ENCODE measurements at regions not wholly inside any gene's neighbourhood (a gene's known extent, or its start where the extent isn't known, plus 50 kb on each side); places are given as distances from the start of the nearest gene placed in this dataset.

DNA sequence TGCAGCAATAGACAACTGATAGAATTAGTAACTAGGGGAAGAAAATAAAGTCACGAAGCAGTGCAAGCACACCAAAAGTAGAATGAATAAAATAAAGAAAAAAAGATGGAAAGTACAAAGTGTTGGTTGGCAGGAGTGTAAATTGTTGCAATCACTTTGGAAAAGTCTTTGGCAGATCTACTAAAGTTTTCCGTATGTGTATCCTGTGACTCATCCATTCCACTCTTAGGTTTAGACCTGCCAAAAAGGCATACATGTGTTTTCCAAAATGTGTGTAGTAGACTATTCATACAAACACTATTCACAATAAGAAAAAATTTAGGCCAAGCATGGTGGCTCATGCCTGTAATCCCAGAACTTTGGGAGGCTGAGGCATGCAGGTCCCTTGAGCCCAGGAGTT, 282.1 kb upstream of the FSIP2 start:
- H3K27ac ChIP-seq (ENCODE audit: low read length): no peak overlapping the region
- no peaks in the 10 kb centered on the region for H3K9me3 ChIP-seq (ENCODE audit: control insufficient read depth, low read depth, low read length)
- no peaks in the 10 kb centered on the region for H3K4me1 ChIP-seq (ENCODE audit: control insufficient read depth, low read depth, low read length)
- H3K36me3 ChIP-seq (ENCODE audit: control insufficient read depth, low read depth, low read length): no peaks in the 10 kb centered on the region
- no peak overlapping the region for H3K9ac ChIP-seq (ENCODE audit: low read length)
- no peaks in the 10 kb centered on the region for H3K27me3 ChIP-seq (ENCODE audit: control insufficient read depth, insufficient read depth, low read length)
- H3K4me3 ChIP-seq (ENCODE audit: low read length): no peak overlapping the region

DNA sequence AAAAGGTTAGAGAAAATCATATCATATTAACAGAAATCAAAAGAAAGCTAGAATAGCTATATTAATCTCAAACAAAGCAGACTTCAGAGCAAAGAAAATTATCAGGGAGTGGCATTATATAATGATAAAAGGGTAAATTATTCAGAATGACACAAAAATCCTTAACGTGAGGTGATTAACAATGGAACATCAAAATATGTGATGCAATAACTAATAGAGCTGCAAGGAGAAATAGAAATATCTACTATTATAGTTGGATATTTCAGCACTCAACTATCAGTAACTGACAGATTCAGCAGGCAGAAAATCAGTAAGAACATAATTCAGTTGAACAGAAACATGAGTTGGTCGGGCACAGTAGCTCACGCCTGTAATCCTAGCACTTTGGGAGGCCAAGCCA, 275.1 kb upstream of the FSIP2 start:
- H3K27me3 ChIP-seq (ENCODE audit: control insufficient read depth, insufficient read depth, low read length): no peaks in the 10 kb centered on the region
- H3K9ac ChIP-seq (ENCODE audit: low read length): no peak overlapping the region
- no peaks in the 10 kb centered on the region for H3K4me1 ChIP-seq (ENCODE audit: control insufficient read depth, low read depth, low read length)
- no peaks in the 10 kb centered on the region for H3K36me3 ChIP-seq (ENCODE audit: control insufficient read depth, low read depth, low read length)
- H3K4me3 ChIP-seq (ENCODE audit: low read length): no peak overlapping the region
- no peak overlapping the region for H3K27ac ChIP-seq (ENCODE audit: low read length)
- H3K9me3 ChIP-seq (ENCODE audit: control insufficient read depth, low read depth, low read length): no peaks in the 10 kb centered on the region

DNA sequence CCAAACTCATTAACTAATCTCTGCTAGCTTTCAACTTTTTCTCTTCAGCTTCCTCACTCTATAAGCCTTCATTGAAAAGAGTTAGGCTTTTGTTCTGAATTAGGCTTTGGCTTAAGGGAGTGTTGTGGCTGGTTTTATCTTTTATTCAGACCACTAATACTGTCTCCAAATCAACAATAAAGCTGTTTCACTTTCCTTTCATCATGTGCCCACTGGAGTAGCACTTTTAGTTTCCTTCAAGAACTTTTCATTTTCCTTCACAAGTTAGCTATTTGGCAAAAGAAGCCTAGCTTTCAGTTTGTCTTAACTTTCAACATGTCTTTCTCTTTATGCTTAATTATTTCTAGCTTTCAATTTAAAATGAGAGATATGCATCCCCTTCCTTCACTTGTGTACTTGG, 271.7 kb upstream of the FSIP2 start:
- Histone ChIP-seq H3K36me3 (ENCODE audit: control insufficient read depth, low read depth, low read length) (no peaks in the 10 kb centered on the region), H3K27ac (ENCODE audit: low read length) (no peak overlapping the region), H3K9ac (ENCODE audit: low read length) (no peak overlapping the region), H3K4me3 (ENCODE audit: low read length) (no peak overlapping the region), H3K4me1 (ENCODE audit: control insufficient read depth, low read depth, low read length) (no peaks in the 10 kb centered on the region), H3K9me3 (ENCODE audit: control insufficient read depth, low read depth, low read length) (no peaks in the 10 kb centered on the region), H3K27me3 (ENCODE audit: control insufficient read depth, insufficient read depth, low read length) (no peaks in the 10 kb centered on the region)

DNA sequence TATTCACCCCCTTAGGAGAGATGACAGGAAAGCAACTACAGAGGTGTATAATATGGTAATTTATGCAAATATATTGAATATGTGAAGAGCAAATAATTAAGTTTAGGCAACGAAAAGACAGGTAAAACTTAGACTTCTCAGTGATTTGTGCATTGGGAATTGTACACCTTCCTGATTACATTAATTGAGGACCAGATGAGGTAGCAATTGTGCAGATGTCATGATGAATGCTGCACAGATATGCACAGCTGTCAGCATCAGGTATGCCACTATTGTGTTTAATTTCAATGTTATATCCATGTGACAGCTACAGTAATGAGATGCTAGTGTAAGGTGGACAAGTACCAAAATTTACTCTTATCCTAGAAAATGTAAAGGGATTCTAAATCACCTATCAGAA, 267.2 kb upstream of the FSIP2 start:
- no peaks in the 10 kb centered on the region for H3K27me3 ChIP-seq (ENCODE audit: control insufficient read depth, insufficient read depth, low read length)
- H3K4me1 ChIP-seq (ENCODE audit: control insufficient read depth, low read depth, low read length): peaks cover 9% of the 10 kb centered on the region
- H3K4me3 ChIP-seq (ENCODE audit: low read length): no peak overlapping the region
- no peaks in the 10 kb centered on the region for H3K36me3 ChIP-seq (ENCODE audit: control insufficient read depth, low read depth, low read length)
- H3K9me3 ChIP-seq (ENCODE audit: control insufficient read depth, low read depth, low read length): no peaks in the 10 kb centered on the region
- no peak overlapping the region for H3K9ac ChIP-seq (ENCODE audit: low read length)
- H3K27ac ChIP-seq (ENCODE audit: low read length): no peak overlapping the region

DNA sequence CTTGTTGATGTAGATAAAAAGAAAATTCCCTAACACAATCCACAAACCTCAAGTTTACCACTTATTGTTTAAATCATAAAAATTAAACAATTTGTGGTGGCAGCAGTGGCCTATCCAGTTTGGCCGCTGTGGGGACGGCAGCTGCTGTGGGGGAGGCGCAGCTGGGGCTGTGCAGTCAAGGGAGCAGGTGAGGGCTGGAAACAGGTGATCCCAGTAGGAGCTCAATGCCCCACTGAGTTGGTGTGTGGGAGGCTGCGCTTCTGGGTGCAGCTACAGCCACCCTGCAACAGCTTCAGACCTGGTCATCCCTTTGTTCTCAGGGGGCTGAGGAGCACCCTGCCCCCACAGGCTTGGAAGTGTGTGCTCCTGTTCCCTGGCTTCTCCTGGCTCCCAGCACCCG, 266.0 kb upstream of the FSIP2 start:
- Histone ChIP-seq H3K27me3 (ENCODE audit: control insufficient read depth, insufficient read depth, low read length) (no peaks in the 10 kb centered on the region), H3K4me3 (ENCODE audit: low read length) (no peak overlapping the region), H3K36me3 (ENCODE audit: control insufficient read depth, low read depth, low read length) (no peaks in the 10 kb centered on the region), H3K9me3 (ENCODE audit: control insufficient read depth, low read depth, low read length) (no peaks in the 10 kb centered on the region), H3K4me1 (ENCODE audit: control insufficient read depth, low read depth, low read length) (peaks cover 18% of the 10 kb centered on the region), H3K9ac (ENCODE audit: low read length) (no peak overlapping the region), H3K27ac (ENCODE audit: low read length) (no peak overlapping the region)

DNA sequence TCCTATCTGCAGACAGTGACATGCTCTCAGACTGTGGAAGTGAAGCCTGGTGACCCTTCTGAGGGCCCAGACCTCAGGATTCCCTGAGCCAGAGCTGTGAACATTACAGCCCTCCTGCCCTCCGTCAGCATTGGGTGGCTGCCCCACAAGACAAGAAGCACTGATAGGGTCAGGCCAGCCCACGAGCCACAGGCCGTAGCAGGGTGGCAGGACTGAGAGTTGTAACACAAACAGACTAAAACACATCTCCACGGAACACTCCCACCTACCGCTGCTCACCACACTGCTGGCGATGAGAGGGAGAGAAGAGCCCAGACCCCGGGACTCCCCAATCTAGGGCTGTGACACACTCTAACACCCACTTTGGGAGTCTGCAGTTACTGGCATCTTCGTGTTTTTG, 264.8 kb upstream of the FSIP2 start:
- H3K4me1 ChIP-seq (ENCODE audit: control insufficient read depth, low read depth, low read length): peaks cover 25% of the 10 kb centered on the region
- no peaks in the 10 kb centered on the region for H3K36me3 ChIP-seq (ENCODE audit: control insufficient read depth, low read depth, low read length)
- no peaks in the 10 kb centered on the region for H3K9me3 ChIP-seq (ENCODE audit: control insufficient read depth, low read depth, low read length)
- H3K27me3 ChIP-seq (ENCODE audit: control insufficient read depth, insufficient read depth, low read length): no peaks in the 10 kb centered on the region
- H3K27ac ChIP-seq (ENCODE audit: low read length): no peak overlapping the region
- H3K4me3 ChIP-seq (ENCODE audit: low read length): no peak overlapping the region
- no peak overlapping the region for H3K9ac ChIP-seq (ENCODE audit: low read length)

DNA sequence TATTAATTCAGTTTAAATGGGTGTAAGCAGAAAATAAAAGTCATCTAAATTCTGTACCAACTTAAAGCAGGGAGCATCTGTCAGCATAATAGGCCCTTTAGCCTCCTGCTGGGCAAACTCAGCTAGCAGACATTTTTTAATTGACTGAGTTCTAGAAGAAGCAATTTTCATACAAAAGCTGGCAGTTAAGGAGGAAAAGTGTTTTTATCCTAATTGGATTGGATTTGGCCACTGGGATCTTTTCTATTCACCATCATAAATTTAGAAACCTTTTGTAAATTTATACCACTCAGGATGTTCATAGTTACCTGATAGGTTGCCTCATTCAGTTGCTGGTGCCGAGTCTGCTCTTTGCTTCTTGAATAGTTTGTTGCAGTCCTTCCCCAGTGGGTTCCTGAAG, 262.7 kb upstream of the FSIP2 start:
- Histone ChIP-seq H3K27ac (ENCODE audit: low read length) (no peak overlapping the region), H3K27me3 (ENCODE audit: control insufficient read depth, insufficient read depth, low read length) (no peaks in the 10 kb centered on the region), H3K36me3 (ENCODE audit: control insufficient read depth, low read depth, low read length) (no peaks in the 10 kb centered on the region)

DNA sequence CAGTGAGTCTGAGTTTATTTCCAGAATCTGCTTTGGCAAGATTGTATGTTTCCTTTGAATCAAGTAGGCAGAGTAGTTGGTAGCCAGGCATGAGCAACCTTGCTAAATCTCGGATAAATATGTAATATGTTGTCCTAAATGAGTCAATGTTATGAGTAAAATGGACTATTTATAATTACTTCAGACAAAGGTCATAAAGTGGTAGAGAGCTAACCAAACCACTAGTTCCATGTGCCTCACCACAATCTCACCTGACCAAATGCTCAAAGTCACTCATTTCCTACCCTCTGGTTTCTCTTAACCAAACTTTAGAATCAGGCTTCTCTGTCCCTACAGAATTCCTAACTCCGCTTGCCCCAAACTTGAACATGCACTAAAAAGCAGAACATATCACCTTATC, 261.2 kb upstream of the FSIP2 start:
- no peak overlapping the region for H3K9ac ChIP-seq (ENCODE audit: low read length)
- no peaks in the 10 kb centered on the region for H3K36me3 ChIP-seq (ENCODE audit: control insufficient read depth, low read depth, low read length)
- peaks cover 26% of the 10 kb centered on the region for H3K4me1 ChIP-seq (ENCODE audit: control insufficient read depth, low read depth, low read length)
- no peaks in the 10 kb centered on the region for H3K27me3 ChIP-seq (ENCODE audit: control insufficient read depth, insufficient read depth, low read length)
- no peak overlapping the region for H3K27ac ChIP-seq (ENCODE audit: low read length)
- no peaks in the 10 kb centered on the region for H3K9me3 ChIP-seq (ENCODE audit: control insufficient read depth, low read depth, low read length)
- H3K4me3 ChIP-seq (ENCODE audit: low read length): no peak overlapping the region

More for the DNA sequence above, 262.7 kb upstream of the FSIP2 start:
- Histone ChIP-seq H3K4me1 (ENCODE audit: control insufficient read depth, low read depth, low read length) (peaks cover 26% of the 10 kb centered on the region), H3K9ac (ENCODE audit: low read length) (no peak overlapping the region), H3K4me3 (ENCODE audit: low read length) (no peak overlapping the region), H3K9me3 (ENCODE audit: control insufficient read depth, low read depth, low read length) (no peaks in the 10 kb centered on the region)

DNA sequence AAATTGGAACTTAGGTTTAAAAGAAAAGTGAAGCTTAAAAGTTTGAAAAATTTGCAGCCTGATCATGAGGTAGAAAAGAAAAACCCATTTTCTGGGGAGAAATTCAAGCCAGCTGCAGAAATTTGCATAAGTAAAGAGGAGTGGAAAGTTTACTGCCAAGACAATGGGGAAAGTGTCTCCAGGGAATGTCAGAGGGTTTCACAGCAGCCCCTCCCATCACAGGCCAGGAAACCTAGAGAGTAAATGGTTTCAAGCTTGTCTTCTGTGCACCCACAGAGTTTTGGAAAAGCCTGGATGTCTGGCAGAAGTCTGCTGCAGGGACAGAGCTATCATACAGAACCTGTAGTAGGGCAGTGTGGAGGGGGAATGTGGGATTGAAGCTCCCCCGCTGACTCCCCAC, 254.0 kb upstream of the FSIP2 start:
- H3K9ac ChIP-seq (ENCODE audit: low read length): no peak overlapping the region
- no peaks in the 10 kb centered on the region for H3K36me3 ChIP-seq (ENCODE audit: control insufficient read depth, low read depth, low read length)
- peaks cover 14% of the 10 kb centered on the region for H3K4me1 ChIP-seq (ENCODE audit: control insufficient read depth, low read depth, low read length)
- no peaks in the 10 kb centered on the region for H3K27me3 ChIP-seq (ENCODE audit: control insufficient read depth, insufficient read depth, low read length)
- H3K27ac ChIP-seq (ENCODE audit: low read length): no peak overlapping the region
- no peaks in the 10 kb centered on the region for H3K9me3 ChIP-seq (ENCODE audit: control insufficient read depth, low read depth, low read length)
- H3K4me3 ChIP-seq (ENCODE audit: low read length): no peak overlapping the region

DNA sequence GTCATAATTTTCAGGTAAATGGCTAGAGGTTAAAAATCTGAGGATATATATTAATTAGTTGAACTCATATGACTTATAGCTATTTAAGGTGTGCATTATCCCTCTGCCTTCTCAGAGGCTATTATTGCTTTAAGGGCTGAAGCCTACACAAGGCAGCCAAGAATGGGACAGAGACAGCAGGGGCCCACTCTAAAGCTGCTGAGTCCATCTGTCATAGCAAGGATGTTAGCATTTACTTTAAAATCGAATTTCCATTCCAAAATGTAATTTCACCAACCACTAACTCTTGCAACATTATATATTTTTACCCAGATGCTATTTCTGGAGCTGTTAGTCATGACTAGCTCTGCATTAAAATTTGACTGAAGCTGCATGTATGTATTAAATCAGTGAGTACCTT, 236.3 kb upstream of the FSIP2 start:
- no peak overlapping the region for H3K27ac ChIP-seq (ENCODE audit: low read length)
- H3K9me3 ChIP-seq (ENCODE audit: control insufficient read depth, low read depth, low read length): no peaks in the 10 kb centered on the region
- H3K4me1 ChIP-seq (ENCODE audit: control insufficient read depth, low read depth, low read length): no peaks in the 10 kb centered on the region
- no peaks in the 10 kb centered on the region for H3K36me3 ChIP-seq (ENCODE audit: control insufficient read depth, low read depth, low read length)
- no peaks in the 10 kb centered on the region for H3K27me3 ChIP-seq (ENCODE audit: control insufficient read depth, insufficient read depth, low read length)
- H3K9ac ChIP-seq (ENCODE audit: low read length): no peak overlapping the region
- no peak overlapping the region for H3K4me3 ChIP-seq (ENCODE audit: low read length)

DNA sequence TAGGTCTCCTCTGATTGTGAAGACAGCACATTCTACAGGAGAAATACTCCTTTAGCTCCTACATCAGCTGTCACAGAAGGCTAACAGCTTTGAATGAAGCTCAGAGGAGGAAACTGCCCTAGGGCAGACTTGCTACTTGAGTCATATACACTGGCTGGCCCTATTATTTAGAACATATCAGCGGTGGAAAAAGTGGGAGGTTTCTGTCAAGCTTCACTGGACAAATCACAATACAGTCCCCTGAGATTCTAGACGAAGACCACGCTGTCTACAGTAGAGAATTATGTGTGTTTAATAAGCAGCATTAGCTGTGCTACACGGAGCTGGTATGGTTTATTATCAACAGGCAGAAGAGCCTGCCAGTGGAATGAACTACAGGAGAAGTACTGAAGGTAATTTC, 230.9 kb upstream of the FSIP2 start:
- no peaks in the 10 kb centered on the region for H3K36me3 ChIP-seq (ENCODE audit: control insufficient read depth, low read depth, low read length)
- H3K9ac ChIP-seq (ENCODE audit: low read length): no peak overlapping the region
- H3K4me3 ChIP-seq (ENCODE audit: low read length): no peak overlapping the region
- no peaks in the 10 kb centered on the region for H3K4me1 ChIP-seq (ENCODE audit: control insufficient read depth, low read depth, low read length)
- H3K9me3 ChIP-seq (ENCODE audit: control insufficient read depth, low read depth, low read length): peaks cover 21% of the 10 kb centered on the region
- no peak overlapping the region for H3K27ac ChIP-seq (ENCODE audit: low read length)
- H3K27me3 ChIP-seq (ENCODE audit: control insufficient read depth, insufficient read depth, low read length): no peaks in the 10 kb centered on the region

DNA sequence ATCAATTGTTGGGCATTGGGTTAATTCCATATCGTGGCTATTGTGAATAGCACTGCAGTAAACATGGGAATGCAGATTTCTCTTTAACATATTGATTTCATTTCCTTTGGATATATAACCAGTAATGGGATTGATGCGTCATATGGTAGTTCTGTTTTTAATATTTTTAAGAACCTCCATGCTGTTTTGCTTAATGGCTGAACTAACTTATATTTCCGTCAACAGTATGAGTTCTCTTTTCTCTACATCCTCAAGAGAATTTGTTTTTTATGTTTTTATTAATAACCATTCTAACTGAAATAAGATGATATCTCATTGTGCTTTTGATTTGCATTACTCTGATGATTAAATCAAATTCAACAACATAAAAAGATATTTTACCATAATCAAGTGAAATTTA, 228.5 kb upstream of the FSIP2 start:
- H3K27ac ChIP-seq (ENCODE audit: low read length): no peak overlapping the region
- no peaks in the 10 kb centered on the region for H3K36me3 ChIP-seq (ENCODE audit: control insufficient read depth, low read depth, low read length)
- H3K9me3 ChIP-seq (ENCODE audit: control insufficient read depth, low read depth, low read length): peaks cover 21% of the 10 kb centered on the region
- no peak overlapping the region for H3K9ac ChIP-seq (ENCODE audit: low read length)
- H3K4me1 ChIP-seq (ENCODE audit: control insufficient read depth, low read depth, low read length): no peaks in the 10 kb centered on the region
- no peaks in the 10 kb centered on the region for H3K27me3 ChIP-seq (ENCODE audit: control insufficient read depth, insufficient read depth, low read length)
- no peak overlapping the region for H3K4me3 ChIP-seq (ENCODE audit: low read length)

DNA sequence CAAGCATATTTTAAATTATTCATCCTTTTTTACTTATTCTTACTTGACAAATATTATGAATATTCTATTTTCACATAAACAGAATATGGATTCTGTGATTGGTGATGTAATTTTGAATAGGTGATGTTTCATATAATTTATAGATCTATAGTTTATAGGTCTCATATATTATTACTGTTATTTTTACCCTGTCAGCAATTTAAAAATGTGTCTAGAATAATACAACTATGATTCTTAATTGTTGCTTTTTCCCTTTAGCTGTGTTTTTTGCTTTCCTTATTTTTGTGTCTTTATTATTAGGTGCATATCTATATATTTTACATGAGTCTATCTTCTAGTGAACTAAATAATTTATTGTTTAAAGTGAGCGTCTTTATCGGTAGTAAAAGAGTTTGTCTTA, 226.7 kb upstream of the FSIP2 start:
- Histone ChIP-seq H3K36me3 (ENCODE audit: control insufficient read depth, low read depth, low read length) (no peaks in the 10 kb centered on the region), H3K4me3 (ENCODE audit: low read length) (no peak overlapping the region), H3K9me3 (ENCODE audit: control insufficient read depth, low read depth, low read length) (peaks cover 21% of the 10 kb centered on the region), H3K4me1 (ENCODE audit: control insufficient read depth, low read depth, low read length) (no peaks in the 10 kb centered on the region), H3K27ac (ENCODE audit: low read length) (no peak overlapping the region), H3K9ac (ENCODE audit: low read length) (no peak overlapping the region), H3K27me3 (ENCODE audit: control insufficient read depth, insufficient read depth, low read length) (no peaks in the 10 kb centered on the region)
